ENCODE measurements at regions not wholly inside any gene's neighbourhood (a gene's known extent, or its start where the extent isn't known, plus 50 kb on each side); places are given as distances from the start of the nearest gene placed in this dataset.

DNA sequence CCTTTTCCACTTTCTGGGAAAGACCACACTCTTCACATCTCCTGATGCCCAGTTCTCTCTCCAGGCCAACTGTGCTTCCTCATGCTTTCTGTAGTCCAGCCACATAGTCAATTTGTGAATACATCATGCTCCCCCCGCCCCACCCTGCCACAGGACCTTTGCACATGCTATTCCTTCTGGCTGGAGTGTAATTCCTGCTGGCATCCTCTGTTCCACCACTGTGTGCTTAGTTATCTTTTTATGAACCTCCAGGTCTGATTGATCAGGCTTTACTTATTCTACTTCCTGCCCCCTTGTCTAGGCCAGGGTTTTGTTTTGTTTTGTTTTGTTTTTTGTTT lies 372.6 kb upstream of the RIOK2 start:
- no peaks in the 10 kb centered on the region for H3K36me3 ChIP-seq
- no peaks in the 10 kb centered on the region for H3K4me1 ChIP-seq
- H3K27me3 ChIP-seq (ENCODE audit: low read depth): no peaks in the 10 kb centered on the region
- H3K4me3 ChIP-seq: no peak overlapping the region
- TF ChIP-seq, protein P1, sequence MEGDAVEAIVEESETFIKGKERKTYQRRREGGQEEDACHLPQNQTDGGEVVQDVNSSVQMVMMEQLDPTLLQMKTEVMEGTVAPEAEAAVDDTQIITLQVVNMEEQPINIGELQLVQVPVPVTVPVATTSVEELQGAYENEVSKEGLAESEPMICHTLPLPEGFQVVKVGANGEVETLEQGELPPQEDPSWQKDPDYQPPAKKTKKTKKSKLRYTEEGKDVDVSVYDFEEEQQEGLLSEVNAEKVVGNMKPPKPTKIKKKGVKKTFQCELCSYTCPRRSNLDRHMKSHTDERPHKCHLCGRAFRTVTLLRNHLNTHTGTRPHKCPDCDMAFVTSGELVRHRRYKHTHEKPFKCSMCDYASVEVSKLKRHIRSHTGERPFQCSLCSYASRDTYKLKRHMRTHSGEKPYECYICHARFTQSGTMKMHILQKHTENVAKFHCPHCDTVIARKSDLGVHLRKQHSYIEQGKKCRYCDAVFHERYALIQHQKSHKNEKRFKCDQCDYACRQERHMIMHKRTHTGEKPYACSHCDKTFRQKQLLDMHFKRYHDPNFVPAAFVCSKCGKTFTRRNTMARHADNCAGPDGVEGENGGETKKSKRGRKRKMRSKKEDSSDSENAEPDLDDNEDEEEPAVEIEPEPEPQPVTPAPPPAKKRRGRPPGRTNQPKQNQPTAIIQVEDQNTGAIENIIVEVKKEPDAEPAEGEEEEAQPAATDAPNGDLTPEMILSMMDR (IDR thresholded peaks at IDR 0.05; ENCODE audit: borderline replicate concordance): no peak
- DNase-seq: no peak
- no peak overlapping the region for H3K27ac ChIP-seq (replicated peaks)
- intact Hi-C loops (cut with micrococcal nuclease): no loop called here
- H3K9me3 ChIP-seq (replicated peaks): no peaks in the 10 kb centered on the region

DNA sequence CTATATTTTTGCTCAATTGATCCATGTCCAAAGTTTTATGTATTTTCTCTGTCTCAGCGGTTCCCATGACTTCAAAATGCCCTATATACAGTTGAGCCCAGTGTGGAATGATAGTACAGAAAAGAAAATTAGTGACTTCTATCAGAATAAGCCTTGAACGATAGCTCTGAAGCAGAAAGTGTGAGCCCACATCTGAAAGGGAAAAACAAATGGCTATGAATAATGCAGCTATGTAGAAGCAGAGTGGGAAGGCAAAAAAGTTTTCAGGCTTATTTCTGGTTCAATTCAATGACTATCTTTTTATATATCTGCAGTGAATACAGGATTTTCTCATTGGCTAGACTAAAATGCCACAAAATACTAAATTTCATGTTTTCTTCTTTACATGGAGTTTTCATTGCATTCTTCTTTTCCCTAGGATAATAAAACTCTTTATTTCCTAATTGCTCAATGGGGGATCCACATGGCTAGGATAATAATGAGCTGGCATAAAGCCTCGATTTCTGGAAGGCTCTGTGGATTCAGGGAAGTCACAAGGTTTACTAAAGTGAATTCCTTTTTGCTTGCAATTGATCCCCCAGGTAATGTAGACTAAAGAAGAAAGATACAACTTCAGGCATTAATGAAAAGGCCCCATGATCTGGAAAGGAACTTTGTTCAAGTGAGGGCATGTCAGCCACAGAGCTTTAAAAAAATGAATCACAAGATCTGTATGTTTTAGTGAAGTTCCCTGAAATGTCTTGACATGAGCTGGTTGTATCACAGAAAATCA lies 377.0 kb upstream of the RIOK2 start:
- intact Hi-C loops (cut with micrococcal nuclease): no loop called here
- H3K9me3 ChIP-seq (replicated peaks): no peaks in the 10 kb centered on the region
- no peaks in the 10 kb centered on the region for H3K27me3 ChIP-seq (ENCODE audit: low read depth)
- no peak for DNase-seq
- H3K36me3 ChIP-seq: no peaks in the 10 kb centered on the region
- H3K4me1 ChIP-seq: no peaks in the 10 kb centered on the region
- TF ChIP-seq, protein P1 (IDR thresholded peaks at IDR 0.05; ENCODE audit: borderline replicate concordance): no peak
- no peak overlapping the region for H3K4me3 ChIP-seq
- H3K27ac ChIP-seq (replicated peaks): no peak overlapping the region

DNA sequence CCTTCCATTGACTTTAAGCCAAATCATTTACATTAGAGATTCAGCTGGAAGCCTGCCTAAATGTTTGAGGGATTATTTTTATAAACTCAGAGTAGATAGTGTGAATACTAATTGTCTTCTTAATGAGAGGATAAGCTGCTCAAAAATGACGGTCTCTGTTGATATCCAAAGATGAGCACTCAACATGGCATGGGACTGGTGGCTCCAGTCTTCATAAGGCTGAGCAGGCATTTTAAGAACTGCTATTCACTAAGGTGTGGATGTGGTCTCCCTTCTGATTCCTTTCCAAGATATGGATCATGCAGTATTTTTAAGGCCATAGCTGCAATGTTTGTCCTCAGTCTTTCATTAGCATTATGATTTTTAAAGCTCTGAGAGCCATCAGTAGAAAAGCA lies 377.5 kb upstream of the RIOK2 start:
- DNase-seq: no peak
- H3K27me3 ChIP-seq (ENCODE audit: low read depth): no peaks in the 10 kb centered on the region

GRCh38 chr5:97563050-97563657 lies 380.1 kb upstream of the RIOK2 start:
- Histone ChIP-seq H3K27me3 (ENCODE audit: low read depth) (no peaks in the 10 kb centered on the region), H3K9me3 (replicated peaks) (peaks cover 18% of the 10 kb centered on the region), H3K36me3 (no peaks in the 10 kb centered on the region), H3K4me1 (no peaks in the 10 kb centered on the region), H3K4me3 (no peak overlapping the region), H3K27ac (replicated peaks) (no peak overlapping the region)
- TF ChIP-seq, protein P1 (IDR thresholded peaks at IDR 0.05; ENCODE audit: borderline replicate concordance): no peak
- DNase-seq: no peak
- intact Hi-C loops (cut with micrococcal nuclease): no loop called here

More for the DNA sequence above, 377.5 kb upstream of the RIOK2 start:
- TF ChIP-seq, protein P1 (IDR thresholded peaks at IDR 0.05; ENCODE audit: borderline replicate concordance): no peak
- Histone ChIP-seq H3K4me3 (no peak overlapping the region), H3K27ac (replicated peaks) (no peak overlapping the region), H3K9me3 (replicated peaks) (no peaks in the 10 kb centered on the region), H3K36me3 (no peaks in the 10 kb centered on the region), H3K4me1 (no peaks in the 10 kb centered on the region)
- intact Hi-C loops (cut with micrococcal nuclease): no loop called here

GRCh38 chr5:97568382-97568781 lies 385.3 kb upstream of the RIOK2 start:
- intact Hi-C loops (cut with micrococcal nuclease): no loop called here
- Histone ChIP-seq H3K27me3 (ENCODE audit: low read depth) (no peaks in the 10 kb centered on the region), H3K27ac (replicated peaks) (no peak overlapping the region), H3K4me3 (no peak overlapping the region), H3K9me3 (replicated peaks) (peaks cover 53% of the 10 kb centered on the region), H3K4me1 (no peaks in the 10 kb centered on the region), H3K36me3 (no peaks in the 10 kb centered on the region)
- no peak for DNase-seq
- TF ChIP-seq, protein P1 (IDR thresholded peaks at IDR 0.05; ENCODE audit: borderline replicate concordance): no peak
